K562 (cell line): ENCODE measurements at regions not wholly inside any gene's neighbourhood (a gene's known extent, or its start where the extent isn't known, plus 50 kb on each side); places are given as distances from the start of the nearest gene placed in this dataset.

Experiments used
- ARID3B ChIP-seq: fragments of 250-450 bp; sonication (Bioruptor Pico); IDR thresholded peaks from 2 replicates; pipeline ENCODE4 v1.4.0; 2020; ENCODE audit warnings: borderline replicate concordance
- CTCF ChIP-seq, 3 experiments: IDR thresholded peaks in 2 of 3; conservative IDR thresholded peaks in 1 of 3; 2 replicates each; pipeline ENCODE4 v1.5.1; 2011 to 2012; ENCODE audit warnings: low read length in 3 of 3, mild to moderate bottlenecking in 3 of 3, control low read depth in 2 of 3, improper control_type of control experiment in 1 of 3, inconsistent platforms in 1 of 3, low read depth in 1 of 3, mixed read lengths in 1 of 3, moderate library complexity in 1 of 3; ENCODE audit not compliant: insufficient read depth in 2 of 3
- DPF2 ChIP-seq: fragments of 450-650 bp; IDR thresholded peaks from 2 replicates; pipeline ENCODE4 v1.6.1; 2016
- EZH2 ChIP-seq: IDR thresholded peaks from 2 replicates; pipeline ENCODE4 v1.6.1; 2012; ENCODE audit warnings: low read depth, mild to moderate bottlenecking, inconsistent platforms, low read length, borderline replicate concordance
- MNT ChIP-seq, 2 experiments: fragments of 450-650 bp; conservative IDR thresholded peaks; 2 replicates each; pipeline ENCODE4 v1.6.1; 2017; ENCODE audit warnings: mild to moderate bottlenecking in 2 of 2, moderate library complexity in 2 of 2
- POLR2A ChIP-seq: fragments of 450-650 bp; conservative IDR thresholded peaks from 2 replicates; pipeline ENCODE4 v1.6.1; 2016
- POU5F1 ChIP-seq: fragments of 150-350 bp; IDR thresholded peaks from 2 replicates; pipeline ENCODE4 v1.6.1; 2014; ENCODE audit warnings: borderline replicate concordance, low read length, low read depth, mild to moderate bottlenecking; ENCODE audit not compliant: partially characterized antibody
- SMARCA4 ChIP-seq: fragments of 450-650 bp; IDR thresholded peaks from 2 replicates; pipeline ENCODE4 v1.6.1; 2016

- TF ChIP-seq POU5F1: no peak
- TF ChIP-seq EZH2: no peak
- TF ChIP-seq ARID3B (CRISPR knock-in tag): no peak
- TF ChIP-seq SMARCA4: no peak
- TF ChIP-seq CTCF (IDR thresholded peaks at IDR 0.05 in 2 of 3, conservative IDR thresholded peaks at IDR 0.05 in 1 of 3; ENCODE audit: insufficient read depth in 2 of 3, low read depth in 1 of 3, low read length in 3 of 3): no peak
- no peak for TF ChIP-seq POLR2A
- no peak for TF ChIP-seq DPF2
- no peak for TF ChIP-seq MNT (conservative IDR thresholded peaks at IDR 0.05)
Observed at GRCh38 chr10:107969936-107970335, 805.4 kb upstream of the SORCS1 start.
